Central memory CD8-positive, alpha-beta T cell (primary cell): ENCODE measurements at regions not wholly inside any gene's neighbourhood (a gene's known extent, or its start where the extent isn't known, plus 50 kb on each side); places are given as distances from the start of the nearest gene placed in this dataset.
"Not testable (repeated sequence)": the region's sequence is repeated elsewhere in the genome, so short reads cannot be mapped to it uniquely, and the experiment has no call there.

Experiments
- ATAC-seq: fragments of 150-1000 bp; cut with Tn5 transposase; replicated peaks from 2 replicates; pipeline ENCODE4 v1.10.0; 2022; ENCODE audit warnings: mild to moderate bottlenecking, moderate FRiP score, moderate number of reproducible peaks; ENCODE audit not compliant: poor library complexity, severe bottlenecking; ENCODE audit errors: extremely low read depth
- DNase-seq, 2 donors: peaks; one replicate each; pipeline ENCODE4 v3.0.0; 2021; ENCODE audit warnings: low spot score in 2 of 2
- H3K27ac Mint-ChIP-seq: one replicate; pipeline ENCODE4 v1.8.0; 2022; ENCODE audit warnings: low read depth, mild to moderate bottlenecking, moderate library complexity, mixed read lengths
- H3K27me3 Mint-ChIP-seq: one replicate; pipeline ENCODE4 v1.8.0; 2022; ENCODE audit warnings: mixed read lengths
- H3K36me3 Mint-ChIP-seq: one replicate; pipeline ENCODE4 v1.8.0; 2022; ENCODE audit warnings: mild to moderate bottlenecking, moderate library complexity, mixed read lengths; ENCODE audit not compliant: insufficient read depth
- H3K4me1 Mint-ChIP-seq: one replicate; pipeline ENCODE4 v1.8.0; 2022; ENCODE audit warnings: mixed read lengths
- H3K4me3 Mint-ChIP-seq: one replicate; pipeline ENCODE4 v1.8.0; 2022; ENCODE audit warnings: mild to moderate bottlenecking, moderate library complexity, mixed read lengths
- H3K9me3 Mint-ChIP-seq: one replicate; pipeline ENCODE4 v1.8.0; 2022; ENCODE audit warnings: mixed read lengths

DNA sequence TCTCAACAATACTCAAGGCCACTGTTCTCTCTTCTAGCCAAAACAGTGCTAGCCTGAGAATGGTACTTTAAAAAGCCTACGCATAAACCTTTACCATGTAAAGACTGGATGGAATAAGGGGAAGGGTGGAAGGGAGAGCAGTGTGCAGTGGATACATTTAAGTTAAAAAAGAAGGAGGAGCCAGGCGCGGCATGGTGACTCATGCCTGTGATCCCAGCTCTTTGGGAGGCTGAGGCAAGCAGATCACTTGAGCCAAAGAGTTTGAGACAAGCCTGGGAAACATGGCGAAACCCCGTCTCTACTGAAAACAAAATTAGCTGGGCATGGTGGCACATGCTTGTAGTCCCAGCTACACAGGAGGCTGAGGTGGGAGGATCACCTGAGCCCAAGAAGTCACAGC lies 127.7 kb upstream of the KIF2A start:
- Mint-ChIP-seq H3K9me3 (no peaks in the 10 kb centered on the region), H3K36me3 (no peaks in the 10 kb centered on the region), H3K27me3 (peaks cover 50% of the 10 kb centered on the region), H3K27ac (no peak overlapping the region), H3K4me1 (no peaks in the 10 kb centered on the region), H3K4me3 (no peak overlapping the region)
- DNase-seq (no peak), ATAC-seq (no peak)

DNA sequence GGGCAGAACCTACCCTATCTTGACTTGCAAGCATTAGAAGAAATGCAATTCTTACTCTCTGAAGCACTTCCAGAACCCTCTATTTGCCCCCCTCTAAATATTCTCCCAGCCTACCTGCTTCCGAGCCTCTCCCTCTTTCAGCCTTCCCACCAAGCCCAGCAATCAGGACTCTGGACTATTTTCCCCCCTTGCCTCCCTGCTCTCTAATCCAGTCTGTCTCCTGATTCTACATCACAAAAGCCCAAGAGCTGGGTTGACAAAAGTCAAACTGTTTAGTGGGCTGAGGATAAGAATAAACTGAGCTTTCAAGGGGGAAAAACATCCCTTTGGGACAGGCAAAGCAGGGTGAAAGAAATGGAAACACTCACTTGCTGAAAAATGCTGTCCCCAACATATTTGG lies 123.2 kb upstream of the KIF2A start:
- Mint-ChIP-seq H3K27me3 (peaks cover 54% of the 10 kb centered on the region), H3K27ac (no peak overlapping the region), H3K36me3 (no peaks in the 10 kb centered on the region), H3K4me1 (no peaks in the 10 kb centered on the region), H3K4me3 (no peak overlapping the region), H3K9me3 (no peaks in the 10 kb centered on the region)
- ATAC-seq (no peak), DNase-seq (no peak)

DNA sequence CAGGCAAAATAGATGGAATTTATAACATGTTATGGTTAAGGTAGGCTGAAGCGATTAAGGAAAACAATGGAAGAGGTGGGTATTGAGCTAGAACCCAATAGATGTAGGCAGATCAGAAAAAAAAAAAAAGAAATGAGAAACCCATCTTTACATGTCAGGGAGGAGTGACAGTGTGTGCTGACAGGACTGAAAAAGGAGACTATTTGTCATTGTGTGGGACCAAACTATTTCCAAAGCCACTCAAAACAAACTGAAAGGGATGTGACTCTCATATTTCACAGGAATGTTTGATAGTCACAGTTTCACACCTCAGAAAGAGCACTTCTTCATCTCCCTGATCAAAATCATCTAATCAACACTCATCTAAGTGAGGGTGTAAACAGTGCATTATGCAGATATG lies 122.3 kb upstream of the KIF2A start:
- H3K4me1 Mint-ChIP-seq = no peaks in the 10 kb centered on the region
- ATAC-seq (no peak), DNase-seq (no peak)
- H3K27ac Mint-ChIP-seq = no peak overlapping the region
- H3K9me3 Mint-ChIP-seq = no peaks in the 10 kb centered on the region
- H3K4me3 Mint-ChIP-seq = no peak overlapping the region
- H3K36me3 Mint-ChIP-seq = no peaks in the 10 kb centered on the region
- peaks cover 45% of the 10 kb centered on the region for H3K27me3 Mint-ChIP-seq

DNA sequence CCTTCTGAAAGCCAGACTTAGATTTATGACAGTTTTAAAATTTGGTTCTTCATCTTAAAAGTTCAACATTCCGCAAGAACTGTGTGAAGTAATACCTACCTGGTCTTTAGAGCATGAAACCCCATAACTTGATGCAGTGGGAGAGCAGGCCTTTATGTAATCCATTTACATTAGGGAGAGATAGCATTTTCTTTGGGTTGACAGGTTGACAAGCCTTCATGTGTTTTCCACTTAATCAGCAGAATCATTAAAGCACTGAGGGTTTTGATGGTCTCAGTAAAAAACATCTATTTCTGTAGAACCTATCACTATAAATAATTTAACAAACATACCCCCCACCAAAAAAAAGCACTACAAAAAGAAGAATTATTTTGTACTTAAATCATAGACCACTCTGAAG lies 121.6 kb upstream of the KIF2A start:
- Mint-ChIP-seq H3K4me1 (no peaks in the 10 kb centered on the region), H3K36me3 (no peaks in the 10 kb centered on the region), H3K4me3 (no peak overlapping the region), H3K9me3 (no peaks in the 10 kb centered on the region), H3K27ac (no peak overlapping the region), H3K27me3 (peaks cover 40% of the 10 kb centered on the region)
- DNase-seq (no peak), ATAC-seq (no peak)

DNA sequence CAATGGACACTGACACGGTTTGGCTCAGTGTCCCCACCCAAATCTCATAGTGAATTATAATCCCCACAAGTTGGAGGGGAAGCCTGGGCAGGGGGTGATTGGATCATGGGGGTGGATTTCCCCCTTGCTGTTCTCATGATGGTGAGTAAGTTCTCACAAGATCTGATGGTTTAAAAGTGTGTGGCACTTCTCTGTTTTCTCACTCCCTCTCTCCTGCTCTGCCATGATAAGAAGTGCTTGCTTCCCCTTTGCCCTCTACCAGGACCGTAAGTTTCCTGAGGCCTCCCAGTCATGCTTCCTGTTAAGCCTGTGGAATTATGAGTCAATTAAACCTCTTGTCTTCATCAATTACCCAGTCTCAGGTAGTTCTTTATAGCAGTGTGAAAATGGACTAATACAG lies 115.8 kb upstream of the KIF2A start:
- H3K27me3 Mint-ChIP-seq = peaks cover 56% of the 10 kb centered on the region
- ATAC-seq = no peak
- H3K4me1 Mint-ChIP-seq = no peaks in the 10 kb centered on the region
- H3K27ac Mint-ChIP-seq = no peak overlapping the region
- no peaks in the 10 kb centered on the region for H3K36me3 Mint-ChIP-seq
- H3K4me3 Mint-ChIP-seq = no peak overlapping the region
- DNase-seq = no peak
- H3K9me3 Mint-ChIP-seq = peaks cover 7% of the 10 kb centered on the region

DNA sequence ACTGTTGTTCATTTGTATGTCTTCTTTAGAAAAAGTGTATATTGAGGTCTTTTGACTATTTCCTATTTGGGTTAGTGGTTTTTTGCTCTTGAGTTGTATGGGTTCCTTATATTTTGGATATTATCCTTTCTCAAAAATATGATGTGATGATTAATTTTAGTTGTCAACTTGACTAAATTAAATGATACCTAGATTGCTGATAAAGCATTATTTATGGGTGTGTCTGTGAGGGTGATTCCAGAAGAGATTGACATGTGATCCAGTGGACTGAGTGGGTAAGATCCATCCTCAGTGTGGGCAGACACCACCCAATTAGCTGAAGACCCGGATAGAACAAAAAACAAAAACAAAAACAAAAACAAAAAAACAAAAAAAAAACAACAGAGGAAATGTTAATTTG lies 115.1 kb upstream of the KIF2A start:
- Mint-ChIP-seq H3K27me3 (peaks cover 52% of the 10 kb centered on the region), H3K9me3 (peaks cover 7% of the 10 kb centered on the region), H3K27ac (no peak overlapping the region), H3K4me1 (no peaks in the 10 kb centered on the region), H3K36me3 (no peaks in the 10 kb centered on the region), H3K4me3 (no peak overlapping the region)
- no peak for DNase-seq
- ATAC-seq = no peak

DNA sequence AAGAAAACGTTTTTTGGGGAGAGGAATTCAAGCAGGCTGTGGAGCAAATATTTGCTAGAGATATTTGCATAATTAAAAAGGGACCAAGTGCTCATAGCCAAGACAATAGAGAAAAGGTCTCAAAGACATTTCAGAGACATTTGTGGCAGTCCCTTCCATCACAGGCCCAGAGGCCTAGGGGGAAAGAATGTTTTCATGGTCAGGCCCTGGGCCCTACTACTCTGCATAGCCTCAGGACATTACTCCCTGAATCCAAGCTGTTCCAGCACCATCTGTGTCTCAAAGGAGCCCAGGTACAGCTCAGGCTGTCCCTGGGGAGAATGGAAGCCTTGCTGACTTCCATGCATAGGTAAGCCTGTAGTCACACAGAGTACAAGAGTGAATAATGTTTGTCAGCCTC lies 113.0 kb upstream of the KIF2A start:
- peaks cover 7% of the 10 kb centered on the region for H3K9me3 Mint-ChIP-seq
- no peak overlapping the region for H3K4me3 Mint-ChIP-seq
- peaks cover 61% of the 10 kb centered on the region for H3K27me3 Mint-ChIP-seq
- H3K27ac Mint-ChIP-seq = no peak overlapping the region
- H3K4me1 Mint-ChIP-seq = no peaks in the 10 kb centered on the region
- ATAC-seq (no peak), DNase-seq (no peak)
- no peaks in the 10 kb centered on the region for H3K36me3 Mint-ChIP-seq

DNA sequence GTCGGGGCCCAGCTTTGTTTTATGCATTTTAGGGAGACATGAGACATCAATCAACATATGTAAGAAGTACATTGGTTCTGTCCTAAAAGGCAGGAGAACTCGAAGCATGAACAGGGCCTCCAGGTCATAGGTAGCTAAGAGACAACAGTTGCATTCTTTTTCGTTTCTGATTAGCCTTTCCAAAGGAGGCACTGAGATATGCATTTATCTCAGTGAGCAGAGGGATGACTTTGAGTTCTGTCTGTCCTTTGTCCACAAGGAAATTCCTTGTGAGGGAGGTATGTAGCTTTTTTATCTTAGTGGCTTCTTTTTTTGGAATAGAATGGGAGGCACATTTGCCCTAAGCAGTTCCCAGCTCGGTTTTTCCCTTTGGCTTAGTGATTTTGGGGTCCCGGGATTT lies 109.5 kb upstream of the KIF2A start:
- not testable (repeated sequence) for H3K36me3 Mint-ChIP-seq, ATAC-seq, DNase-seq, H3K9me3 Mint-ChIP-seq, H3K4me3 Mint-ChIP-seq, H3K4me1 Mint-ChIP-seq, H3K27ac Mint-ChIP-seq
- H3K27me3 Mint-ChIP-seq = peaks cover 43% of the 10 kb centered on the region

DNA sequence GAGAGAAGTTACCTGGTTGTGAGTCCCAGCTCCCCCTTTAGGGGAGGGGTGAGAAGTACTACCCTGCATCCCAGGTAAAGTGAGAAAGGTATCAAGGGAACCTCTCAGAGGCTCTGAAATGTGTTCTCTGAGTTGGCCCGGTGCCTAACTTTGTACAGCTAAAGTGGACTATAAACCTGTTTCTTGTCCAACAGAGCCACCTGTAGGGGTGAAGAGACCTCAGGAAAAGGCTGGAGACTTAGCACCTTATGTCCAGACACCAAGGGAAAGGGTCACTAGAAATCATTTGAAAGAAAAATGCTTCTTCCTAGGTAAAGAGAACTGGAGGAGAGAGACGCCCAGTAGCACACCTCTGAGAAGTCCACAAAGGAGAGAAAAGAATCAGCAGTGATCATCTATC lies 108.3 kb upstream of the KIF2A start:
- ATAC-seq = no peak
- H3K27me3 Mint-ChIP-seq = peaks cover 33% of the 10 kb centered on the region
- no peaks in the 10 kb centered on the region for H3K36me3 Mint-ChIP-seq
- no peak overlapping the region for H3K27ac Mint-ChIP-seq
- H3K4me3 Mint-ChIP-seq = no peak overlapping the region
- no peak for DNase-seq
- peaks cover under 1% of the 10 kb centered on the region for H3K9me3 Mint-ChIP-seq
- no peaks in the 10 kb centered on the region for H3K4me1 Mint-ChIP-seq

DNA sequence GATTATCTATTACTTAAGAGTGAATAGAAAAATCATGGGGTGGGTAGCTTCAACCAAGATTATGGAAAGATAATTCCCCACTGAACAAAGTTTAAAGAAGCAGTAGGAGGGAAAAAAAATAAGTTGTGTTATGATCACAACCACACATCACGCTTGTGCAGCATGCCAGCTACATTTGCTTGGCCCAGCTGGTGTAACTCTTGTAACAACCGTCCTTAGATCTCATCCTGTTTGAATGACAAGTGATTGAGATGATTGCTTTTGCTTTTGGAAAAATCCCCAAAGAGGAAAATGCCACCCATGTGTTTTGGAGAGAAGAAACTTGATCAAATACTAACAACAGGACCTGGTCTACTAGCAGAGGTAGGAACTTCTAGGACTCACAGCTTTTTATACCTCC lies 107.6 kb upstream of the KIF2A start:
- Mint-ChIP-seq H3K4me3 (no peak overlapping the region), H3K27me3 (peaks cover 32% of the 10 kb centered on the region), H3K36me3 (no peaks in the 10 kb centered on the region), H3K27ac (no peak overlapping the region), H3K9me3 (no peaks in the 10 kb centered on the region), H3K4me1 (no peaks in the 10 kb centered on the region)
- no peak for ATAC-seq
- DNase-seq = no peak

DNA sequence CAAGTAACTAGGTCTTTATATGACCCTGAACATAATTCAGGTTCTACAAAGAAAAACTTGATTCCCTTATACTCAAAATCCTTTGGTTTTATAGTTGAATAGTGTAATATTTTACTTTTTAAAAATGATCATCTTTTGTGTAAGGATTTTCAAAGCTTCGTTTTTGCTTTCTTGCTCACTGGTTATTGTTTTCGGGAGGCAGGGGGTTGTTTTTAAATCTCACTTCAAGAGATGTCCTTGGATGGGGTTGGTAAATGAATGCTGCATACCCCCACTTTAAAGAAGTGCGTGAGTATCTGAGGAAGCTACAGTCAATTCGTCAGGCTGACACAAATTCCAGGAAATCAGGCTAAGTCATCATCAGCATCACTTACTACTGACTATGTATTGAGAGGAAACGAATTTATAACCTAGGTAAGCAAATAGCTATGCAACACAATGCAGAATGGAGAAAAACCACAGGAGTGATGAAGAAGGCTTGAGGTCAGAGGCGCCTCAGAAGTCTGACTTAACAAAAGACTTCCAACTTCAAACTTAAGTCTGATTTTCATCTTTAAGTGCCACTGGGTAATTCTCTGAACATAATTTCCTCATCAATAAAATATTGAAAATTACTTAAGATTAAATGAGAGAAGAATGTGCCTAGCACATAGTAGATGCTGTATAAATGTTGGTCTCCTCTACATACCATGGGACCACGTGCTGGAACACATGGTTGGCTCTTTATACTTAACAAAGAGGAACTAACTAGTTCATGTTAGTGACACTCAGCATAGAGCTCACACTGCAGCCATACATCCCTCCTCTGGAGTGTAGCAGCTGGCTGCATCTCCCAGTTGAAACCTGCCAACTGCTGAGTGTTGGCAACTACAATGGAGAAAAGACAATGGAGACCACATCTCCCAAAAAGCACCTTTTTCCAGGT lies 106.0 kb upstream of the KIF2A start:
- Mint-ChIP-seq H3K9me3 (no peaks in the 10 kb centered on the region), H3K27me3 (peaks cover 30% of the 10 kb centered on the region), H3K36me3 (no peaks in the 10 kb centered on the region), H3K27ac (no peak overlapping the region), H3K4me1 (no peaks in the 10 kb centered on the region), H3K4me3 (no peak overlapping the region)
- no peak for DNase-seq
- no peak for ATAC-seq

DNA sequence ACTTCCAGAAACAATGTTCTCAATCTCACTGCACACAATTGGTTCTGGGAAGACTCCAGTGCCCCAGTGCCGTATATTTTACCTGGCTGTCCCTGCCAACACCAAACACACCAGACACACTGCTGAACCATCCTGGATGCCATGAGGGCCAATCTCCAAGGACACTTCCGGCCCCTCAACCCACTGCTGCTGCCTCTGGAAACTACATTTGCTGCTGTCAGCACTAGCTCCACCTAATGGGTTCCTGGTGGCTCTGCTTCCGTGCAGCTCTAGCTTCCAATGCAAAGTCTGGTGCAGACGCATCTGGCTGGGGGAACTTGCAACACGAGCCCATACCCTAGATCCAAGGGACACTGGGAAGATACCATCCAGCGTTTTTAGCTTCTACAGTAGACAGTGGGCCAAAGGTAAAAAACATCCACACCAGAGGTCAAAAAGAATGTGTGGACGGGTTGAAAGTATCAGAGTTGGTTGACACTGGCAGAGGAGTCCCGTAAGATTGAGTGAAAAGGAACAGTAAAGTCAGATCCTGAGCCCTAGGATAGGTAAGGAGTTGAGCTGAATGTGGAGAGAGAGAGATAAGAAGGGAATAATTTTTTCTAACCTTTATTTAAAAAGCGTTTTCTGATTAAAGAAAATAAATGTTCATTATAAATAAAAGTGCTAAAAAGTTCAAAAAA lies 99.7 kb upstream of the KIF2A start:
- H3K27ac Mint-ChIP-seq = no peak overlapping the region
- H3K27me3 Mint-ChIP-seq = peaks cover 74% of the 10 kb centered on the region

DNA sequence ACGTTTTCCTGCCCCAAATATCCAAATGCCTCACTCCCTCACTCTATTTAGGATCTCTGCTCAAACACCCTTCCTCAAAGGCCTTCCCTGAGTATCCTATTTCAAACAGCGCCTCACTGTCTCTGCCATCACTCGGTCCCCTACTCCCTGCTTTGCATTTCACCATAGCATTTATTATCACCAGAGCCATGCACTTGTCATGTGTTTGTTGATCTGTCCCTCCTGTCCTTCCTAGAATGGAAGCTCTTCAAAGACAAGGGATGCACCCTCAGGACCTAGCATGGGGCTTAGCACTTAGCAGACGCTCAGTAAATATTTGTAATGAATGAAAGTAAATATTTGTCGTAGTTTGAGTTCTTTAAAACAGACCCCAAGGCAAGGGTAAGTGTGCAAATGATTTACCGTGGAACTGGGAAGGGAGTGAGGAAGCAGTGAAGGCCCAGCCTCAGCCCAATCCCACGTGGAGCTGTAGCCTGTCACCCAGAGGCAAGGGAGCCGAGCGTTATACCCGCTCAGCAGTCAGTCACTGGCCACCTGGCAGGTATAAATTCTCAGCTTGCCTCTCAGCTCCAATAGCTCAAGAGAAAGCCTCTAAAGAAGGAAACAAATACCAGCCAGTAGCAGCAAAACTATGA lies 97.7 kb upstream of the KIF2A start:
- Mint-ChIP-seq H3K4me3 (no peak overlapping the region), H3K27me3 (peaks cover 83% of the 10 kb centered on the region), H3K9me3 (no peaks in the 10 kb centered on the region), H3K36me3 (no peaks in the 10 kb centered on the region), H3K4me1 (no peaks in the 10 kb centered on the region), H3K27ac (no peak overlapping the region)
- DNase-seq (no peak), ATAC-seq (no peak)

More for the DNA sequence above, 99.7 kb upstream of the KIF2A start:
- H3K4me3 Mint-ChIP-seq = no peak overlapping the region
- no peak for ATAC-seq
- H3K4me1 Mint-ChIP-seq = no peaks in the 10 kb centered on the region
- no peak for DNase-seq
- no peaks in the 10 kb centered on the region for H3K9me3 Mint-ChIP-seq
- no peaks in the 10 kb centered on the region for H3K36me3 Mint-ChIP-seq
